ENCODE measurements at regions not wholly inside any gene's neighbourhood (a gene's known extent, or its start where the extent isn't known, plus 50 kb on each side); places are given as distances from the start of the nearest gene placed in this dataset.

DNA sequence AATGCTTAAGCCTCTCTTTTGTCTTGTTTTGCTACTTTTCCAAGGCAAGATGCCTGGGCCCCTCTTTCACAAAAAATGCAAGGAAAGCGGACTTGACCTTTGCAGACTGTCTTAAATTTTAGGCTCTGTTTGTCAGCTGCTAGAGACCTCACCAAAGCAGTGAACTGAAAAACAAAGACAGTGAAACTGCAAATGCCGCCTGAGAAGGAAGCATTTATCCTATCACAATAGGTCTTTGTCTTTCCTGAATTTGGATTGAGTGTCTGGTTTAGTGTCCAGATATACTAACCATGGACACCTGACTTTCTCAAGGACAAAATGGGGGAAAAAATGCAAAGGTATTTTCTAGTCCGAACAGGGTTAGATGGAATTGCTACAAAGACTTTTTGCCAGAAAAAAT lies 256.9 kb downstream of the INHBA start:
- no peaks in the 10 kb centered on the region for H3K27me3 ChIP-seq
- TF ChIP-seq EP300 (IDR thresholded peaks at IDR 0.05) (no peak), POLR2AphosphoS5 (IDR thresholded peaks at IDR 0.05) (no peak), POLR2A (IDR thresholded peaks at IDR 0.05; ENCODE audit: low read depth) (no peak)
- TF ChIP-seq, protein P1, sequence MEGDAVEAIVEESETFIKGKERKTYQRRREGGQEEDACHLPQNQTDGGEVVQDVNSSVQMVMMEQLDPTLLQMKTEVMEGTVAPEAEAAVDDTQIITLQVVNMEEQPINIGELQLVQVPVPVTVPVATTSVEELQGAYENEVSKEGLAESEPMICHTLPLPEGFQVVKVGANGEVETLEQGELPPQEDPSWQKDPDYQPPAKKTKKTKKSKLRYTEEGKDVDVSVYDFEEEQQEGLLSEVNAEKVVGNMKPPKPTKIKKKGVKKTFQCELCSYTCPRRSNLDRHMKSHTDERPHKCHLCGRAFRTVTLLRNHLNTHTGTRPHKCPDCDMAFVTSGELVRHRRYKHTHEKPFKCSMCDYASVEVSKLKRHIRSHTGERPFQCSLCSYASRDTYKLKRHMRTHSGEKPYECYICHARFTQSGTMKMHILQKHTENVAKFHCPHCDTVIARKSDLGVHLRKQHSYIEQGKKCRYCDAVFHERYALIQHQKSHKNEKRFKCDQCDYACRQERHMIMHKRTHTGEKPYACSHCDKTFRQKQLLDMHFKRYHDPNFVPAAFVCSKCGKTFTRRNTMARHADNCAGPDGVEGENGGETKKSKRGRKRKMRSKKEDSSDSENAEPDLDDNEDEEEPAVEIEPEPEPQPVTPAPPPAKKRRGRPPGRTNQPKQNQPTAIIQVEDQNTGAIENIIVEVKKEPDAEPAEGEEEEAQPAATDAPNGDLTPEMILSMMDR (IDR thresholded peaks at IDR 0.05), result no peak
- H3K36me3 ChIP-seq, result no peaks in the 10 kb centered on the region
- 76% methylated on average over 3 of the region's 3 CpGs for WGBS
- DNase-seq (ENCODE audit: extremely low spot score), result peak; percentile 7
- H3K9me3 ChIP-seq, result no peaks in the 10 kb centered on the region
- no peak overlapping the region for H3K27ac ChIP-seq (replicated peaks in 1 of 4)
- intact Hi-C loops (cut with DNase I), result no loop called here
- H3K4me1 ChIP-seq, result peaks cover 0 to 8% (median 0%) of the 10 kb centered on the region in 4 donors
- H3K4me3 ChIP-seq, result no peak overlapping the region

DNA sequence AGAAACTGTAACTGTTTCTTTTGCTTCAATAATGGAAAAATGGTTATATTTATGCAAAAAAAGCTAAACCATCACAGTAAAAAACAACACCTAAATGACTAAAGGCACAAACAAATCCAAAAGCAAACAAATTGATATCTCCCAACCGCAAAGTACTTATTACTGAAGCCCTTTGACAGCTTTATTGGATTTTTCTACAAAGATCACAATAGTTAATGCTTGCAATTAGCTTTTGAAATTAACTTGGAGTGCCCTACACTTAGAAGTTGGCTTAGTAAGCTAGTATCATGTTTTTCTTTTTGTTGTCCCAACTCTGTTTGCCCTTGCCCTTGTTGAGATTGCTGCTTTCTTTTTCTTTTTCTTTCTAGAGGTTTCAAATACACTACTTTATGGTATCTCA lies 257.5 kb downstream of the INHBA start:
- H3K4me3 ChIP-seq, result no peak overlapping the region
- no peaks in the 10 kb centered on the region for H3K9me3 ChIP-seq
- H3K27ac ChIP-seq (replicated peaks in 1 of 4), result no peak overlapping the region
- DNase-seq (ENCODE audit: extremely low spot score), result no peak
- intact Hi-C loops (cut with DNase I), result no loop called here
- H3K4me1 ChIP-seq, result peaks cover 0 to 8% (median 0%) of the 10 kb centered on the region in 4 donors
- no peaks in the 10 kb centered on the region for H3K27me3 ChIP-seq
- TF ChIP-seq, protein P1 (IDR thresholded peaks at IDR 0.05), result no peak
- no peak for TF ChIP-seq POLR2A (IDR thresholded peaks at IDR 0.05; ENCODE audit: low read depth)
- TF ChIP-seq POLR2AphosphoS5 (IDR thresholded peaks at IDR 0.05), result no peak
- no peak for TF ChIP-seq EP300 (IDR thresholded peaks at IDR 0.05)
- WGBS, result 93% methylated on average over 1 of the region's 1 CpG
- no peaks in the 10 kb centered on the region for H3K36me3 ChIP-seq

DNA sequence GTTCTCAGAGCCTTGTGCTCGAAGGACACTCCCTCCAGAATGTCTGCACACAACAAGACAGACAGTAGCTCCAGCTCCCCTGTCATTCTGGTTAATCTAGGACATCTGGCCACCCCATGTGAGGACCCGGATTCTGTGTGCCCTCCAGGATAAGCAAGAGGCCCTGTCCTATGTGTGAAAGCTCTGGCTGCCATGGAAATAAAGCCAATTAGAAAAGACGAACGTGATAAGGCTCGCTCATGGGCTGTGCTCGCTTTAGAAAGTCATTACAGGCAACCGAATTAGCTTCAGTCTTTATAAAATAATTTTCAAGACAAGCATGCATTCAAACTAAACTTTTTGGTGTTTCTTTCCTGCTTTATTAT lies 263.4 kb downstream of the INHBA start:
- Histone ChIP-seq H3K4me3 (no peak overlapping the region), H3K27ac (replicated peaks in 1 of 4) (no peak overlapping the region), H3K4me1 (peaks cover 0 to 6% (median 0%) of the 10 kb centered on the region in 4 donors), H3K9me3 (no peaks in the 10 kb centered on the region), H3K27me3 (no peaks in the 10 kb centered on the region), H3K36me3 (no peaks in the 10 kb centered on the region)
- WGBS, result 70% methylated on average over 7 of the region's 7 CpGs
- no peak for TF ChIP-seq POLR2AphosphoS5 (IDR thresholded peaks at IDR 0.05)
- intact Hi-C loops (cut with DNase I), result no loop called here
- DNase-seq (ENCODE audit: extremely low spot score), result no peak

DNA sequence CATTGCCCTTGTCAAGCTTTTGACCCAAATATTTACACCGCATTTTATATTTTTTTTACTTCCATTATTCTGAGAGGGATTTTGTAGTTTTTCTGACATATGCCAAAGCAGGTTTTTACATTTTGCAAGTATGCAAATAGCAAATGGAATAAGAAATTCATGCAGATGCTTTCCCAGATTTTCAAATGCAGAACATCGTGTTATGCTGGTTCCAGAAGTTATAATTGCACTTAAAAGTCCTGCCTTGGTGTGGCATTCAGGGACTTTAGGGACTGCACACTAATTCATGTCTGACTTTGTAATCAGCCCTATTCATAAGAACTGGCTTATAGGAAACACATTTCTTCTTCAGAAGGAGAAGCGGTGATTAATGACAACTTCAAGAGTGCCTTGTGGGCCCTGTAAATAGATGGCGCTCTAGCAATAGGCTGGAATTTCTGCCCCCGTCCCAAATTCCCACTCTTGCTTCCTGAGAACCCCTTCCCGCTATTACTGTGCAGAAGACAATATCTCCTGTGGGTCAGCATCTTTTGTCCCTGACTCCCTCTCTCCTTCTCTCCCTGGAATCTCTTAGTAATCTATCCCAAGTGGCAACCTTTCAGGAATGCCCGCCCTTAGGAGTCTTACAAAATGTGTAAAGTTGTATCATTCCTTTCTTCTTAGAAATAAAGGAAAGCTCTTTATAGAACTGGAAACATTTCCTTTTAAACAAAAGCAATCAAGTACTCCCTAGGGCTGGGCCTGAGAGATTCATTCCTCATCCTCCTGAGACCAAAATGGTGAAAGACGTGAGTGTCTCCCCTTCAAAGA lies 264.0 kb downstream of the INHBA start:
- WGBS, result 92% methylated on average over 8 of the region's 8 CpGs
- intact Hi-C loops (cut with DNase I), result no loop called here

More for the DNA sequence above, 264.0 kb downstream of the INHBA start:
- Histone ChIP-seq H3K4me3 (no peak overlapping the region), H3K4me1 (peaks cover 0 to 6% (median 0%) of the 10 kb centered on the region in 4 donors), H3K27me3 (no peaks in the 10 kb centered on the region), H3K9me3 (no peaks in the 10 kb centered on the region), H3K36me3 (no peaks in the 10 kb centered on the region), H3K27ac (replicated peaks in 1 of 4) (no peak overlapping the region)
- TF ChIP-seq POLR2A (IDR thresholded peaks at IDR 0.05; ENCODE audit: low read depth) (no peak), EP300 (IDR thresholded peaks at IDR 0.05) (no peak), POLR2AphosphoS5 (IDR thresholded peaks at IDR 0.05) (no peak)
- TF ChIP-seq, protein P1 (IDR thresholded peaks at IDR 0.05), result no peak
- DNase-seq (ENCODE audit: extremely low spot score), result no peak
